PFSK-1 (cell line): ENCODE measurements at regions not wholly inside any gene's neighbourhood (a gene's known extent, or its start where the extent isn't known, plus 50 kb on each side); places are given as distances from the start of the nearest gene placed in this dataset.

Source experiments
- POLR2AphosphoS5 ChIP-seq: IDR thresholded peaks from 2 replicates; pipeline ENCODE4 v1.6.1; 2012; ENCODE audit warnings: low read depth, mild to moderate bottlenecking, control low read depth, low read length, moderate library complexity
- REST ChIP-seq, 2 experiments: IDR thresholded peaks; 2 replicates each; pipeline versions ENCODE4 v1.6.1 to v1.8.0; 2011 to 2012; ENCODE audit warnings: low read depth in 2 of 2, low read length in 2 of 2, control low read depth in 1 of 2, inconsistent platforms in 1 of 2, mild to moderate bottlenecking in 1 of 2, moderate library complexity in 1 of 2; ENCODE audit not compliant: insufficient read depth in 1 of 2
- SIN3A ChIP-seq: IDR thresholded peaks from 2 replicates; pipeline ENCODE4 v1.6.1; 2012; ENCODE audit warnings: mild to moderate bottlenecking, low read length, moderate library complexity, borderline replicate concordance; ENCODE audit not compliant: insufficient read depth
- TAF1 ChIP-seq: IDR thresholded peaks from 2 replicates; pipeline ENCODE4 v1.6.1; 2012; ENCODE audit warnings: low read length, control low read depth, borderline replicate concordance; ENCODE audit not compliant: insufficient read depth

GRCh38 chr15:61319892-61320291 lies 90.8 kb upstream of the RORA start:
- TF ChIP-seq SIN3A (no peak), POLR2AphosphoS5 (no peak), TAF1 (no peak), REST (IDR thresholded peaks at IDR 0.05; ENCODE audit: insufficient read depth in 1 of 2, low read depth in 2 of 2, low read length in 2 of 2) (no peak)
